NT2/D1 (cell line): ENCODE measurements at regions not wholly inside any gene's neighbourhood (a gene's known extent, or its start where the extent isn't known, plus 50 kb on each side); places are given as distances from the start of the nearest gene placed in this dataset.

Source experiments
- SUZ12 ChIP-seq: IDR thresholded peaks from 2 replicates; pipeline ENCODE4 v1.6.1; 2011; ENCODE audit not compliant: insufficient read length, insufficient read depth; ENCODE audit errors: extremely low read depth
- YY1 ChIP-seq: IDR thresholded peaks from 2 replicates; pipeline ENCODE4 v1.6.1; 2011; ENCODE audit not compliant: insufficient read length, insufficient read depth
- ZNF274 ChIP-seq: IDR thresholded peaks from 2 replicates; pipeline ENCODE4 v1.6.1; 2011; ENCODE audit warnings: mild to moderate bottlenecking, low read depth, low read length

DNA sequence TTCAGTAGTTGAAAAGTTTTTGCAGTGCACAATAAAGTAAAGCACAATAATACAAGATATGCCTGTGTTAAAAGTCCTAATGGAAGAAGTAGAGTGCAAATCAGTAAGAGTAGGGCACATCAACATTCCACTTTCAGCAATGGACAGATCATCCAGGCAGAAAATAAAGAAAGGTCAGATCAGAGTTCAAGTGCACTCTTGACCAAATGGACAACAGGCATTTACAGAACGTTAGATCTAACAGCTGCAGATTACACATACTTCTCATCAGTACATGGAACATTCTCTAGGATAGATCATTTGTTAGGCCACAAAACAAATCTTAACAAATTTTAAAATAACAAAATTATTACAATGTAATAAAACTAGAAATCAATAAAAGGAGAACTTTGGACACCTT, 1373.5 kb upstream of the PABPC4L start:
- TF ChIP-seq SUZ12, result no peak
- no peak for TF ChIP-seq ZNF274
- TF ChIP-seq YY1, result no peak
